ENCODE measurements at regions not wholly inside any gene's neighbourhood (a gene's known extent, or its start where the extent isn't known, plus 50 kb on each side); places are given as distances from the start of the nearest gene placed in this dataset.

GRCh38 chr11:19526119-19526518 lies 186.5 kb upstream of the NAV2 start:
- no peaks in the 10 kb centered on the region for H3K4me1 ChIP-seq (ENCODE audit: low read length)
- no peak overlapping the region for H3K27ac ChIP-seq (ENCODE audit: low read length)
- no peak overlapping the region for H2AFZ ChIP-seq (ENCODE audit: low read depth, low read length)
- H3K9me3 ChIP-seq (ENCODE audit: insufficient read depth, low read length): no peaks in the 10 kb centered on the region
- H3K4me2 ChIP-seq (ENCODE audit: low read length): no peak overlapping the region
- no peaks in the 10 kb centered on the region for H3K79me2 ChIP-seq (ENCODE audit: low read length)
- no peak overlapping the region for H3K4me3 ChIP-seq (ENCODE audit: low read length)
- H3K9ac ChIP-seq (ENCODE audit: low read length): no peak overlapping the region
- no peaks in the 10 kb centered on the region for H4K20me1 ChIP-seq (ENCODE audit: insufficient read depth, low read length)
- no peaks in the 10 kb centered on the region for H3K36me3 ChIP-seq (replicated peaks; ENCODE audit: low read depth, low read length)
- TF ChIP-seq, protein P1, sequence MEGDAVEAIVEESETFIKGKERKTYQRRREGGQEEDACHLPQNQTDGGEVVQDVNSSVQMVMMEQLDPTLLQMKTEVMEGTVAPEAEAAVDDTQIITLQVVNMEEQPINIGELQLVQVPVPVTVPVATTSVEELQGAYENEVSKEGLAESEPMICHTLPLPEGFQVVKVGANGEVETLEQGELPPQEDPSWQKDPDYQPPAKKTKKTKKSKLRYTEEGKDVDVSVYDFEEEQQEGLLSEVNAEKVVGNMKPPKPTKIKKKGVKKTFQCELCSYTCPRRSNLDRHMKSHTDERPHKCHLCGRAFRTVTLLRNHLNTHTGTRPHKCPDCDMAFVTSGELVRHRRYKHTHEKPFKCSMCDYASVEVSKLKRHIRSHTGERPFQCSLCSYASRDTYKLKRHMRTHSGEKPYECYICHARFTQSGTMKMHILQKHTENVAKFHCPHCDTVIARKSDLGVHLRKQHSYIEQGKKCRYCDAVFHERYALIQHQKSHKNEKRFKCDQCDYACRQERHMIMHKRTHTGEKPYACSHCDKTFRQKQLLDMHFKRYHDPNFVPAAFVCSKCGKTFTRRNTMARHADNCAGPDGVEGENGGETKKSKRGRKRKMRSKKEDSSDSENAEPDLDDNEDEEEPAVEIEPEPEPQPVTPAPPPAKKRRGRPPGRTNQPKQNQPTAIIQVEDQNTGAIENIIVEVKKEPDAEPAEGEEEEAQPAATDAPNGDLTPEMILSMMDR (IDR thresholded peaks at IDR 0.05; ENCODE audit: low read depth, low read length): no peak
- TF ChIP-seq EZH2phosphoT487 (IDR thresholded peaks at IDR 0.05; ENCODE audit: low read depth): no peak
- H3K27me3 ChIP-seq (ENCODE audit: low read depth, low read length): peaks cover 41% of the 10 kb centered on the region

GRCh38 chr11:19525714-19526113 lies 186.9 kb upstream of the NAV2 start:
- no peak overlapping the region for H3K4me2 ChIP-seq (ENCODE audit: low read length)

DNA sequence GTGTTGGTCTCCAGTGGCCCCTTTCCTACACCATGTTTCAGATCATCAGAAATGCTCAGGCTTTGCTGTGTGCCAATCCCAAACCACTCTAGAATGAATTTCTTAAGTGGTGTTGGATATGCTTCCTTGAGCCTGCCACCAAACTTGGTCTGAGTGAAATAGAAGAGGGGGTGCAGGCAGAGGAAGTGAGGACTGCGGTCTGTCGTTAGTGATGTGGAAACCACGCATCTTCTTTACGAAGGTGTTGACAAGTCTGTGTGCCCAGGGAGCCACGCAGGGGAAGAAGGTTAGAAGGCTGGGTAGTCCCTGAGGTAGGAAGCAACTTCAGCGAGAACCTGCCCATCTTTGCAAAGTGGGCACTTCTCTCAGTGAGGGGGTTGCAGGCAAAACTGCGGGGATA lies 187.4 kb upstream of the NAV2 start:
- H3K9me3 ChIP-seq (ENCODE audit: insufficient read depth, low read length): no peaks in the 10 kb centered on the region
- H3K9ac ChIP-seq (ENCODE audit: low read length): no peak overlapping the region
- TF ChIP-seq, protein P1 (IDR thresholded peaks at IDR 0.05; ENCODE audit: low read depth, low read length): no peak
- TF ChIP-seq EZH2phosphoT487 (IDR thresholded peaks at IDR 0.05; ENCODE audit: low read depth): no peak
- H3K79me2 ChIP-seq (ENCODE audit: low read length): no peaks in the 10 kb centered on the region
- H4K20me1 ChIP-seq (ENCODE audit: insufficient read depth, low read length): no peaks in the 10 kb centered on the region
- no peak overlapping the region for H3K4me3 ChIP-seq (ENCODE audit: low read length)
- no peaks in the 10 kb centered on the region for H3K4me1 ChIP-seq (ENCODE audit: low read length)
- no peaks in the 10 kb centered on the region for H3K36me3 ChIP-seq (replicated peaks; ENCODE audit: low read depth, low read length)
- H3K27ac ChIP-seq (ENCODE audit: low read length): no peak overlapping the region
- H3K4me2 ChIP-seq (ENCODE audit: low read length): no peak overlapping the region
- H2AFZ ChIP-seq (ENCODE audit: low read depth, low read length): no peak overlapping the region
- H3K27me3 ChIP-seq (ENCODE audit: low read depth, low read length): peaks cover 38% of the 10 kb centered on the region

More at GRCh38 chr11:19525714-19526113, 186.9 kb upstream of the NAV2 start:
- Histone ChIP-seq H4K20me1 (ENCODE audit: insufficient read depth, low read length) (no peaks in the 10 kb centered on the region), H3K9ac (ENCODE audit: low read length) (no peak overlapping the region), H3K79me2 (ENCODE audit: low read length) (no peaks in the 10 kb centered on the region), H3K4me1 (ENCODE audit: low read length) (no peaks in the 10 kb centered on the region), H2AFZ (ENCODE audit: low read depth, low read length) (no peak overlapping the region), H3K4me3 (ENCODE audit: low read length) (no peak overlapping the region), H3K36me3 (replicated peaks; ENCODE audit: low read depth, low read length) (no peaks in the 10 kb centered on the region), H3K27ac (ENCODE audit: low read length) (no peak overlapping the region), H3K27me3 (ENCODE audit: low read depth, low read length) (peaks cover 41% of the 10 kb centered on the region), H3K9me3 (ENCODE audit: insufficient read depth, low read length) (no peaks in the 10 kb centered on the region)
- TF ChIP-seq, protein P1 (IDR thresholded peaks at IDR 0.05; ENCODE audit: low read depth, low read length): no peak
- TF ChIP-seq EZH2phosphoT487 (IDR thresholded peaks at IDR 0.05; ENCODE audit: low read depth): no peak

GRCh38 chr11:19524171-19524671 lies 188.4 kb upstream of the NAV2 start:
- TF ChIP-seq, protein P1 (IDR thresholded peaks at IDR 0.05; ENCODE audit: low read depth, low read length): no peak
- no peak for TF ChIP-seq EZH2phosphoT487 (IDR thresholded peaks at IDR 0.05; ENCODE audit: low read depth)
- H2AFZ ChIP-seq (ENCODE audit: low read depth, low read length): no peak overlapping the region
- no peaks in the 10 kb centered on the region for H4K20me1 ChIP-seq (ENCODE audit: insufficient read depth, low read length)
- no peak overlapping the region for H3K27ac ChIP-seq (ENCODE audit: low read length)
- H3K9me3 ChIP-seq (ENCODE audit: insufficient read depth, low read length): no peaks in the 10 kb centered on the region
- no peak overlapping the region for H3K4me3 ChIP-seq (ENCODE audit: low read length)
- no peak overlapping the region for H3K4me2 ChIP-seq (ENCODE audit: low read length)
- H3K36me3 ChIP-seq (replicated peaks; ENCODE audit: low read depth, low read length): no peaks in the 10 kb centered on the region
- no peak overlapping the region for H3K9ac ChIP-seq (ENCODE audit: low read length)
- H3K79me2 ChIP-seq (ENCODE audit: low read length): no peaks in the 10 kb centered on the region
- peaks cover 28% of the 10 kb centered on the region for H3K27me3 ChIP-seq (ENCODE audit: low read depth, low read length)
- H3K4me1 ChIP-seq (ENCODE audit: low read length): no peaks in the 10 kb centered on the region
